LNCAP (cell line): ENCODE measurements at regions not wholly inside any gene's neighbourhood (a gene's known extent, or its start where the extent isn't known, plus 50 kb on each side); places are given as distances from the start of the nearest gene placed in this dataset.

Experiments used
- CTCF ChIP-seq: fragments of 450-650 bp; IDR thresholded peaks from 2 replicates; pipeline ENCODE4 v1.5.1; 2017; ENCODE audit warnings: mild to moderate bottlenecking

- TF ChIP-seq CTCF, result no peak
Measured at GRCh38 chr22:22378446-22379415, 129.8 kb downstream of the ZNF280B start.

- TF ChIP-seq CTCF, result peak; percentile 30; the same call in 1 of the 2 replicates
Measured at GRCh38 chr22:22380098-22381030, 128.2 kb downstream of the ZNF280B start.

GRCh38 chr22:22384267-22384666 is 124.3 kb downstream of the ZNF280B start:
- TF ChIP-seq CTCF, result no peak

- TF ChIP-seq CTCF, result no peak
Measured at GRCh38 chr22:22384668-22385244, 123.8 kb downstream of the ZNF280B start.

- no peak for TF ChIP-seq CTCF
Measured at GRCh38 chr22:22386602-22387385, 121.7 kb downstream of the ZNF280B start.

DNA sequence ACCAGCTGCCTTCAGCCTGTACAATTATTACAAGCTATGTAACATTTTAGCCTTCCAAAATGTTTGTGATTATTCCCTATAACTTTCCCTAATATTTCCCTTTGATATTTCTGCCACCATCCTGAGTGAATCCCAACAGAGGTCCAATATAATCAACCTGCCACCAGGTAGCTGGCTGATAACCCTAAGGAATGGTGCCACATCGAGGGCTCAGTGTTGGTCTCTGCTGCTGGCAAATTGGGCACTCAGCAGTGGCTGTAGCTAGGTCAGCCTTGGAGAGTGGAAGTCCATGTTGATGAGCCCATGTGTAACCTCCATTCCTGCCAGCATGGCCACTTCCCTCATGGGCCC is 121.2 kb downstream of the ZNF280B start:
- no peak for TF ChIP-seq CTCF
